C4-2B (cell line): ENCODE measurements at regions not wholly inside any gene's neighbourhood (a gene's known extent, or its start where the extent isn't known, plus 50 kb on each side); places are given as distances from the start of the nearest gene placed in this dataset.

Experiments
- CTCF ChIP-seq: fragments of 450-650 bp; conservative IDR thresholded peaks from 2 replicates; pipeline ENCODE4 v1.5.1; 2017; ENCODE audit warnings: mild to moderate bottlenecking
- ZFX ChIP-seq: fragments of 450-650 bp; IDR thresholded peaks from 2 replicates; pipeline ENCODE4 v1.6.1; 2017

GRCh38 chr10:65779985-65780384, 1145.9 kb upstream of the LRRTM3 start:
- TF ChIP-seq CTCF (no peak), ZFX (no peak)
